Dermis blood vessel endothelial cell (primary cell): ENCODE measurements at regions not wholly inside any gene's neighbourhood (a gene's known extent, or its start where the extent isn't known, plus 50 kb on each side); places are given as distances from the start of the nearest gene placed in this dataset.

Experiments used
- DNase-seq: peaks from one replicate; pipeline ENCODE4 v3.0.0; 2010

DNA sequence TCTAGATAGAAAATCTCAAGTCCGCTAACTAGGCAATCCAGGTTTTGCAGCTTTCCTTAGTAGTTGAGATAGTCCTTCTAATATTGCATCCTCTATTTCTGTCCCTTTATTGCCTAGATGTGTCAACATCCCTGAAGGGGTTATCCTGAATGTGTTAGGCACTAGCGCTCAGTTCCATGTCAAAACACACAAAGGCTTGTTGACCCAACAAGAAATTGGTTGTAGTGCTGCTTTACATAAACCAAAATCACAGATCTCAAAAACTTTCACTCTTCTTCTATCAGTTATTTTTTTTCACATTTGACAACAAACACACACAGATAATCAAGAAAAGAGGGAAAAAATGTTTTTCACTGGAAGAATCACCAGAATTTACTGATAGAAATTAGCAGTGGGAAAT, 51.4 kb upstream of the SOX2 start:
- no peak for DNase-seq

DNA sequence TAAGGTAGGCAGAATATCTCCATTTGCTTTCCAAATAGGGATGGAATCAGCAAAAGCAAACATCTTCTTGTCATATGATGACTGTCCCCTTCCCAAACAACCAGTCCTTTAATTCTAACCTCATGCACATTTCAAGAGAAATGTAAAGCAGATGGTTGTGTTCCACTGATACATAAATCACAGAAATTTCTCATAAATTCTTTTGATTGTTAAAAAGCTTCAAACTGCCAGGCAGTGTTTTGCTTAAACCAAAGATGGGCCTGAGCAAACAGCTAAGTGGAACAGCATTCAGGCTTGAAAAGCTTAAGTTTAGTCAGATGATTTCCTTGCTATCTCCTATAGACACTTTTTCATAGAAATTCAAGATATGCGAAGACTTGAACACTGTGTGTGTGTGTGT, 74.3 kb upstream of the SOX2 start:
- no peak for DNase-seq

DNA sequence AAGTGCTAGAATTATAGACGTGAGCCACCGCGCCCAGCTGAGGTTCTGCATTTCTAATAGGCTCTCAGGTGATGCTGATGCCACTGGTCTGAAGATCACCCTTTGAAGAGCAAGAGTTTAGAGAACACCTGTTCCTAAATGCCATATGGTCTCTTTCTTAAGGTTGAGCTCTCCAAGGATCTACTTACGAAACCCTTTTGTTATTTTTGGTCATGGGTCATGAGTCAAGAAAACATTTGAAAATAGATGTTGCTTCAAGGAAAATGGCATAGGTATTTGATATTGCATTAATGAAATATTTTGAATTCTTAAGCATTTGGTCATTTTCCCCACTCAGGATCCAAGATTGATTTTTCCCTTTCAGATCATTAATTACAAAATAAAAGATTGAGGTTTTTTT, 74.7 kb upstream of the SOX2 start:
- no peak for DNase-seq

DNA sequence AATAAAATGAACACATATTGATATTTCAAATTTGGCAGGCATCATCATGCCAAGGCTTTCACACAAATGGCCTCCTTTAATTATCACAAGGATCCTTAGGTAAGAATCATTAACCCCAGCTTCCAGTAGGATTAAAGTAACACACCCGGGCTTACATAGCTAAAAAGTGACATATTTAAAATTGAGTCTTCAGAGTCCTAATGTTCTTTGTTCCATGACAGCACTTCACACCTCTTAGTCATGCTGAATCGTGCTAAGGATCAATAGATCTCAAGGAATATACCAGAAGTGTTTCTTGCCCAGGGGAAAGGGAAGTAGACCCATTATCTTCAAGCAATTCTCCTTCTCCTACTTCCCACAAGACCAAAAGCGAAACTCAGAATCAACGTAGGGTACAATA, 76.6 kb upstream of the SOX2 start:
- DNase-seq = no peak

DNA sequence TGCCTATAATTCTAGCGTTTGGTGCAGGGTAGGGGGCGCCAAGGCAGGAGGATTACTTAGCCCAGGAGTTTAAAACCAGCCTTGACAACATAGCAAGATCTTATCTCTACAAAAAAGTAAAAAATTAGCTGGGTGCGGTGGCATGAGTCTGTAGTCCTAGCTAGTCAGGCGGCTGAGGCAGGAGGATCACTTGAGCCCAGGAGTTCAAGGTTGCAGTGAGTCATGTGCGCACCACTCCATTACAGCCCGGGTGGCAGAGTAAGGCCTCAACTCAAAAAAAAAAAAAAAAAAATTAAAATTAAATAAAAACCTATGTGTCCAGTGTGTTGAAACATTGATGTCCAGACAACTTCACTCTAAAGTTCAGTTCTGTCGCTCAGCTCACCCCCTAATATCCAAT, 78.2 kb upstream of the SOX2 start:
- DNase-seq = no peak

DNA sequence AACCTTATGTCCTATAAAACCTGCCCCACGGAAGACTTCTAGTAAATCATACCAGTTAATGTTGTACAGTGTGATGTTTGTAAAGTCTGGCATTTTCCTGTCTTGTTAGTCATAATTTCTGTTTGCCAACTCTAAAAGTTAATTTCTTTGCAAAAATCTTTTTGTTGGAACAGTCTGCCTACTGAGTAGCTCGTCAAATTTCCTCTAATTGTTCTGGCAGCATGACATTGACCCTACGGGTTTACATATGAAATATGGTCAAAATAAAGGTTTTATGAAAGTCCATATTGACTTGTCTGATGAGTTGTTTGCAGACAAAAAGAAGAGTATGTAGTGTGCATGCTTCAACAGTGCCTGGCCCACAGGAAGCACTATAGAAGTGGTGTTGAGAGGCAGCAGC, 79.8 kb upstream of the SOX2 start:
- peak; percentile 82 for DNase-seq

DNA sequence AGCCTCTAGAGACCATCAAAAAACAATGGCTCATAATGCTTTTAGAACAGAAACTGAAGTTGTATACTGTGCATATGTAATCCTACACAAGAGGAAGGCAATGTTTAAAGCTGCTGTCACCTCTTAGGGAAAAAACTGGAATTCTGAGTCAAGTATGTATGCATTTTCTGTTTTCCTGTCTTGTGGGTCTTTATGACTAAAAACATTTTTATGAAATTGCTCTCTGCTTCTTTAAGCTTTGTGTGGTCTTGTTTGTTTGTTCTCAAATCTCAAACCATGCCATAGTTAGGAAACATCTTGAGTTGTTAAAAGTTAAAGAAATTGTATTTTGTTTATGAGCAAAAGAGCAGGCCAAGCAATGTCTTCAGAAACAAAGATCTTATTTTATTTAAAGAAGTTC, 80.9 kb upstream of the SOX2 start:
- DNase-seq = peak; percentile 30

DNA sequence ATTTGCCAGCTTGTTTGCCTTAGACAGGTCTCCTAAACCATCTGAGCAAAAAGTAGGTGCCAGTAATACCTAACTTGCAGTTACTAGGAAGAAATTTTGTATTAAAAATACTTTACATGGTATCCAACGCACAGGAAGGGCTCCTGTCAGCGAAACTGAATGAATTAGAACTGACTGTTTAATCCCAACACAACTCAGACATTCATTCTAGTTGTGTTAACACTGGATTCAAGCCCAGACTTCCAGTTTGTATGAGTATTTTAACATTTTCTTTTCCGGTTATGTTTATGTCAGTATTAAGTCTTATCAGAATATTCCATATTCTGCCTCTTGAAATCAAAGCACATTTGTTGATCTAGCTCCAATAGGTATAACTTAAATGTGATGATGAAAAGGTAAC, 82.0 kb upstream of the SOX2 start:
- DNase-seq = peak; percentile 42

DNA sequence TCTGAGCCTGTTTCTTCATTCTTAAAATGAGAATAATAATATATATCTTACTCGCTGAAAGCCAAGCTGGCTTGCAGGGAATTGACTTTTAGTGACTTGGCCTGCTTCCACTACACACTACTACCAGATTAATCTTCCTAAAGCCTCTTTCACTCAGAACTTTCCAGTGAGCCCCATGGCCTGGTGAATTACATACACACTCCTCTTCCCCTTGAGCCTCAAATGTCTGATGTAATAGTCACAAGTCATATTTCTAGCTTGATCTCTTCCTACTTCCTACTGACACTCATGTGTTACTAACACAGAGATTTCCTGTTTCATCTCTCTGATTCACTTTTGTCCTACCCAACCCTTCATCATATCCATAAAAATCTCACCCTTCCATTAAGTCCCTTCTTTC, 82.7 kb upstream of the SOX2 start:
- DNase-seq = peak; percentile 64

DNA sequence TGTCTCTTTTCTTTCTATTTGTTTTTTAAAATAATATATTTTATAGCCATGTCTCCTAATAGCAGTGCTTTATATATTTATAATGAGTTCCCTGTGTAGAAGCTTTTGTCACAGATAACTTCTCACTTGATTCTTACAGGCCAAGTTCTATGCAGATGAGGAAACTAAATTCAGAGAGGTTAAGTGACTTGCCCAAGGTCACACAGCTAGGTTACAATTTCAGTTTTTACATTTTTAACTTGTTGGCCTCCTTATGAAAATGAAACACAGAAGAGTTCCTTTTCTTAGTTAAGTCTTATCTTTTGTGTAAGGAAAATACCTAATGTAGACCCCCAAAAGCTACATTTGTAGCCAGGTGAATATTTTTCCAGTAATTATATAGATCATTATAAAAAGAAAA, 83.3 kb upstream of the SOX2 start:
- no peak for DNase-seq

DNA sequence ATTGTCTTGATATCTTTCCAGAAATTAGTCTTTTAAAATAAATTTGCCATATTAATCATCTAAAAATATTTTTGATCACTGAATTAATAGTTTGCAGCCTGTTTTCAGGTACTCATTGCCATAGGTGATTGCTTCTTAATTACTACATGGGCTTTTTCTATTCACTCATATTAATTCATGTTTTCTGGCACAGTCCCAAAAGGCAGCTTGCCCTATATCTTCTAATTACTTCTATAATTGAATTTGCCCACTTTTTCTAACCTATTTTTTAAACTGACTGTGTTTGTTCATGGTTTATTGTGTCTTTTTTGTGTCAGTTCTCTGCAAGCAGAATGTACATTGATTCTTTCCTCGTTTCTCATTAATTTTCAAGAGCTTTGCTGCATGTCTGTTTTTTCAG, 85.7 kb upstream of the SOX2 start:
- DNase-seq = no peak

DNA sequence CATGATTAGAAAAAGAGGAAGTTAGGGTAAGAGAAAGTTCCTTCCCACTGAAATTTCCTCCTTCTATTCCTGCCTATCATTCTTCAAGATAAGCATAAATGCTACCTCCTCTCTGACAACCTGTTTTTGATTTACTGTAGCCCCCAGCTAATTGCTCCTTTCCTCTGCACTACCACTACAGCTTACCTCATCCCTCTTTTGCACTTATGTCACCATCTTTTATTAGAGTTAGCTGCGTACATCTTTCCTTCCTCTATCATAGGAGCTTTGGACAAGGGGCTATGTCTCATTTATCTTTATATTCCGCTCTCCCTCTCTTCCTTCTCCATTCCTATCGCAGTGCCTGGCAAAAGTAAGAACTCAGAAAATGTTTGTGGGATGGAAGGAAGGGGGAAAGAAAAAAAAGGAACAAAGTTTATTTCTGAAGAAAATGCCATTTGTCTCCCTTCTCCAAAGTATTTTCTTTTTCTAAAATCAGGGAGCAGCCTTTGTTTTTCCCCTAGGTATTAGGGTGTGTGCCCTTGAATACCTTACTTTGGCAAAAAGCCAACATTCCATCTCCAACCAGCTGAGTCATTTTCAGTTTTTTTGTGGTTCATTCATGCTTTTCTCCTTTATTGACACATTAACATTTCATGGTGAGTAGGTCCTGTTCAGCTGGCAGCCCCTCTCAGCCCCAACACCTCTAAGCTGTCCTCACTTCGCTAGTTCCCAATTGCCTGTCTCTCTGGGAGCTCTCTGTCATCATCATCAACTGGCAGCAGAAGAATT, 87.6 kb upstream of the SOX2 start:
- DNase-seq = peak; percentile 65

DNA sequence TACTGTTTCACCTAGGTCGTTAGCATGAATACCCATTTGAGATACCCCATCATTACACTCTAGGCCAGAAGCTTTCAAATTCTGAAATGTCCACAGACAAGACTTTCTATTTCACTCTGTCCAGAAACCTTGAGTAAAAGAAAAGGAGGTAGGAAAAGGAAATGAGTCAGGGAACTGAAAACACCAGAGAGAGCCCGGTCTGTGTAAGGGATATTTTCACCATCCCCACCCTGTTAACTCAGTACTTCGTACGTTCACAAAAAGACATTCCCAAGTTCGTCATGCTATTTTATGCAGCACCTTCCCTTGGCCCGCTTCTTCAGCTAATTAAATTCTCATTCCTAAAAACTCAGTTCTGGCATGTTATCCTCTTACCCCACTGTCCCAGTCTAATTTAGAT, 89.4 kb upstream of the SOX2 start:
- peak; percentile 74 for DNase-seq

DNA sequence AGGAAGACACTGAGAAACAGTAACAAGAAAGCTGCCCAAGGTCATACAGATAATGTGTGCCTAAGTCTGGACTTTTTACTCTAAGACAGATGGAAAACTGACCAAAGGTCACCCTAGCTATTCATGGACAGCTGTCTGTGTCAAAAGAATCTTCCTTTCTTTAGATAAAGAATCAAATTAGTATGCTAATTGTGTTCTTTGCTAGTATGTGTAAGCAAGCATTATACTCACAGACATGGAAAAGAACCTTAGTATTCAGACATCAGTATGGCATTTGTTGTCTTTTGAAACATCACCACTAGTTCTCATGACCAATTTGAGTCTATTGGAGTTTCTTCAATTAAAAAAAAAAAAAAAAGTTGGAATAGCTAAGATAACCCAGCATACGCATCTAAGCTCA, 91.8 kb upstream of the SOX2 start:
- no peak for DNase-seq

DNA sequence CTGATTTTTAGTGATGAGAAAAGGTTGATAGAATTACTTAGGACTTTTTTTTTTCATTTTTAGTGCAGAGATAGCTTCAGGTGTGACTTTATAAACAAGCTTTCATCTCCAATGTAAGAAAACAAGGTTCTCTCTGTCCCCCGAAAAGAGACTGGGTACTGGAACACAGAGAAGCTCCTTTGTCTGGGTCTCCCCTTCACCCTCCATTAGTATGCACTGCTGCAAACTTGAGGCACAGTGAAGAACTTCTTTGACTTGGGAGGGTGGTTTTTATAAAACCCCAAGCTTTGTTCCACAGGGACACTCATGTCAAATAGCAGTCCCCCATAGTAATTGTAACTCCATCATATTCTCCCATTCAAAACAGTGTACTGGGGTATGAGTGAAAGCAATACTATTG, 93.5 kb upstream of the SOX2 start:
- no peak for DNase-seq

DNA sequence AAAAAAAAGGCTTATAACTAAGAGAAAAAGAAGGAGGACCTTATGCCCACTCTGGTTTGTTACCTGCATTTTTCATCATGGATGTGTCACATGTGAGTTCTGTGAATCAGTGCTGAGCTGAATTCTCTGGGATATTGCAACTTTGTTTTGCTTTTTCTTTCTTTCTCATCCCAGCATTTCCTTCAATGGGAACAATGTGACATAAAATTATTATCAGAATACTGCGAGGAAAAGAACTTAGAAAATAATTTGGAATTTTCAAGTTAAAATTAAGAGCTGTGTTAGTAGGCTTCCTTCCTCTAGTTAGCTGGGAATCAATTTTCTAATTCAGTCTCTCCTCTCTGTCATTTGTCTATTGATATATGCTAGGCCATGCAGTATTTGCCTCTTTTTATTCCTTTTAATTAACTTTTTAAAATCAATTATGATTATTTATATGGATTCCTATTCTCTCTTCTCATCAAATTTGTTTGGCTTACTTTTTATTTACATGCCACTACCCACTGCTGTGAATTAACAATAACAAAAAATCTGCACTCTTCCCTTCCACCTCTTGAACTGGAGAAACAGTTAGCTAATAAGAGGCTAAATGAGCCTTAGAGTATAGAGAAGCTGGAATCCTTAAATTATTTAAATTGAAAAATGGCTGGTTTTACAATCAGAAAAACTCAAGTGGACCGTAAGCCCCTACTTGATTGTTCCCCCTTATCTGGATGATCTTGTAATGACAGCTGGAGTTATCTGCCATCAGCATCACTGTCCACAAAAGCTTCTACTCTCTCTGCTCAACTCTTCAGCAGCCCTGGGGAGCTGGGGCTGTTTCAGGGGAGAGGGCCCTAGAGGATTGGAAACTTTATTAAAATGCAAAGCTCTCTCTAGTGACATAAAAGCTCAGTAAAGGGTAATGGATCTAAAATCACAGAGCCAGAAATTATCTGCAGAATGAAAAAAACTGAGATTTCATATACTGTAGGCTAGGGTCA, 95.3 kb upstream of the SOX2 start:
- DNase-seq = no peak

DNA sequence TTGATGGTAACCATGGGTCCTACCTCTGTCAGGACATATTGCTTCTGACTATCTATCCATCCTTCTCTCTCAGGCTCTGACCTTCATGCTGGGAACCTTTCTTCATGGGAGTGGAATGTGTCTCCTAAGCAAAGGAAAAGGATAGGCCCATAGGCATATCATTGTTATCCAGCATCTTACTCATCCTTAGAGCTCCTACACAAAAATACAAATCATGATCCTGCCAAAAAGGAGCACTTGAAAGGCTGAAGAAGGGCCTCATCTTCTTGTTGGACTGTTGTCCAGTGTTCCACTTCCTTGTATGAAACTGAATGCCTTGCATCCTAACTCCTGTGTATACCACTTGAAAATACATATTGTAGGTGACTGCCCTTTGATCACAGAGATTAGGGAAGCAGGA, 96.1 kb upstream of the SOX2 start:
- no peak for DNase-seq

DNA sequence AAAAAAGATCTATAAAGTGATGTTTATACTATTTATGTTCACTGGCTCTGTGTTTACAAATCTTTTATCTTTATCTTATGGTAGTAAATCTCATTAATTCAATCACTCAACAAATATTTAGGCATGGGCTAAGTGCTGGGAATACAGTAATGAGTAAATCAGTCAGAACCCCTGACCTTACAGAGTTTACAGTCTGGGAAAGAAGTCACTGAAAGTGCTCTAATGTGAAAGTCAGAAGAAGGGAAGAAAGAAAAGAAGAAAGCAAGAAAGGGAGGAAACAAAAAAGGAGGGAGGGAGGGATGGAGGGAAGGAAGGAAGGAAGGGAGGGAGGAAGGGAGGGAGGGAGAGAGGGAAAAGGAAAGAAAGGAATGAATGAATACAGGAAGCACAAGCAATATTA, 96.8 kb upstream of the SOX2 start:
- no peak for DNase-seq

DNA sequence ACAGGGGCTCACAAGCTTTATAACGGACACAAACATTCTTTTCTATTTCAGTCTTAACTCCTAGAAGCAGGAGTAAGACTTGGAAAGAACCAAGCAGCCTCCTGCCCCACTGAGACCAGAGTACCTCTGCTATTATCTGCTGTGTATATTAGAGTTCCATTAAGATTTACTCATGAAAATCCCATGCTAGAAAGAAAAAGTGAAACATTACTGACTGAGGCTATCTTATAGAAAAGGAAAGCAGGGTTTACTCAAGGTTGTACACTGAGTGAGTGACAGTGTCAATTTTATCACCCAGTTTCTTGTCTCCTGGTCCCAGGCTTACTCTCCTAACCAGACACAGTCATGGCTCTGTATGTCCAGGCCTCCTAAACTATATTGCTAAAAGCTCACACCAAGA, 97.9 kb upstream of the SOX2 start:
- no peak for DNase-seq

DNA sequence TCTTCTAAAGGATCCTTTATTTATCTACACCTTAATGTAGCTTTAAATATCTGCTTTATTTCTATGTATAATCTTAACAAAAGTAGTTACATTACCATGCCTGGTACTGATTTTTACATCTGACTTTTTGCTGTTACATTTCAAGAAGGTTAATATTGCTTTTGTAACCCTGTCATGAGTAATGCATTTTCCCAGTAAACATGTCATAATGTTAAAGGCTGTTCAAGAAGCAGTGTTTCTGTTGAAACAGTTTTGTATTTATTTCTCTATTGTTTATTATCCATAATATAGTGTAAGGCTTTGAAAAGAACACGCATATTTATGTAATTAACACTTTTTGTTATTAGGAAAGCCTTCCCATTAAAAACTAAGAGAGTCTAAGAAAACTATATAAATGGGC, 98.5 kb upstream of the SOX2 start:
- DNase-seq = no peak

DNA sequence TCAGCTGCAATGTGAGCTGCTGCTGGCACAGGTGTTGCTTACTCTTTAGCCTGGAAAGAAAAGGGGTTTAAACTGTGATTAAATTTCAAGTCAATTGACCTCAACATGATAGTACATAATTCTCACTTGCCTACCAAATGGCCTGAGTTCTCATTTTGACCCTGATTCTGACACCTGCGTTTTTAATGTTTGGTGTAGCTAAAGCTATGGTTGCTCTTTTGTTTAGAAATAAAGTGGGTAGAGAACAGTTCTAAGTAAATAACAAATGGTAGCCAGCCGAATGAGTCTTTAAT, 100.8 kb upstream of the SOX2 start:
- DNase-seq = no peak

DNA sequence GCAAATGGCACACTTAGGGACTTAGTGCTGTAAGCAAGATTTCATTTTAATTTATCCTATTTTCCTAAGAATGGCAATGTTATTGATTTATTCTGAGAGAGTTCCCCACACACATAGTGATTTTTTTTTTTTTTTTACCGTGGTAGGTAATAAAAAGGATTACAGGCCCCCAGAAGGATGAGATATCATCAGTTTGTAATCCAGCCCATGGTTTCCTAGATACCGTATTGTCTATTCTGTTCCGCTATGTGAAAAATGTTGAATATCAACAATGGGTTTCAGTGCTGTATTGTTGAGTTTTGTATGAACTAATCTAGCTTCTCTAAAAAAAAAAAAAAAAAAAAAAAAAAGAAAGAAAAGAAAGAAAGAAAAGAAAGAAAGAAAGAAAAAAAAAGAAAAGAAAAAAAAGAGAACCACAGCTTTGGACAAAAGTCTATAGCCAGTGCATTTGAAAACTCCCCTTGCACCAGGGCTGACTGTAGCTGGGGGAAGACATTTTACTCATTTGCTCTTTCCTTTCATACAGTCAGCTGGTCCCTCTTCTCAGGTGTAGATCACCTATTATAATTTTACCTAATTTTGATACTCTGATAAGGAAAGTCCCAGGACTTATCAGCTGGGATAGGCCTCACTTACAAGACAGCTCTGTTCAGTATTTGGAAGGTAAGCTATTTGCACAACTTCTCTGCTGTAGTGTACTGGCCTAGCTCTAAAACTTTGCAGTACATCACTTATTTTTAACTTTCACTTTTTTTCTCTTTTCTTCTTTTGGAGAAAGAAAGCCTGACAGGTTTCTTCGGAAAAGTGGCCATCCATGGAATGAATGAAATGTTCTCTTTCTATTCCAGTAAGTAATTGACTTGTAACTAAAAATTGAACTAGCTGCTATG, 101.4 kb upstream of the SOX2 start:
- DNase-seq = peak; percentile 30

DNA sequence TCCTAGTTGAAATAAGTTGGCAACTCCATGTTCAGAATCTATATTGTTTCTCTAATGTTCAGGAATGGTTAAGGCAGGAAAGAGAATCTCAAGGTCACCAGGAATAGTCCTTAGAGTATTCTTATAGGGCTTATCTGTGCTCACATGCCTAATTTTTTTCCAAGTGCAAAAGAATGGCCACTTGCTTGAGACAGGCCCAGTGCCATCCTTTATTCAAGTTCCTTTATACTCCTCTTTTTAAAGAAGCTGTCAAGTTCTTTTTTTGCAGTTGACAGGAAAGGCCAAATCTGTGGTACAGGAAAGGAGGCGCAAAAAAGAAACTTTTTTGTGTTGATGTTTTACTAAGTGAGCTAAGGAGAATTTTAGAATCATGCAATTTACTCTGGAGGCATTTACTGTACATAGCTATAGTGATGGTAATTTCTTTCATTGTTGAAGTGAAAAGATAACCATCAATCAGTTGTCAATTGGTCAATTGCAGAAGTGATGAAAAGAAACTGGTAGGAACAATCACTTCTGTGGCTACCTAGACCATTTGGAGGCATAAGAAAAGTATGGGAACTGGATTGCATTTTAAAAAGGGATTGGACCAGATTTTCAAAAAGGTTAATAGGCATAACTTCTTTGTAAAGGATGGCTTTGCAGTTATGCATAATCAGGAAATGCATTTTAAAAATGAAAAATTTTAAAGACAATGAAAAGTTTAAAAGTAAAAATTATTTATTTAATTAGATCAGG, 102.5 kb upstream of the SOX2 start:
- DNase-seq = no peak
